AG10803 (cell line): ENCODE measurements at regions not wholly inside any gene's neighbourhood (a gene's known extent, or its start where the extent isn't known, plus 50 kb on each side); places are given as distances from the start of the nearest gene placed in this dataset.

Experiments used
- DNase-seq: peaks from one replicate; pipeline ENCODE4 v3.0.0; 2010; ENCODE audit warnings: low read depth
- H3K4me3 ChIP-seq: 2 replicates; pipeline ENCODE4 v1.5.1; 2011; ENCODE audit warnings: mild to moderate bottlenecking, low read length, control low read depth
- TF ChIP-seq, protein P1 (sequence below): conservative IDR thresholded peaks from 2 replicates; pipeline ENCODE4 v1.5.1; 2011; ENCODE audit warnings: mild to moderate bottlenecking, low read length, control low read depth, inconsistent platforms

DNA sequence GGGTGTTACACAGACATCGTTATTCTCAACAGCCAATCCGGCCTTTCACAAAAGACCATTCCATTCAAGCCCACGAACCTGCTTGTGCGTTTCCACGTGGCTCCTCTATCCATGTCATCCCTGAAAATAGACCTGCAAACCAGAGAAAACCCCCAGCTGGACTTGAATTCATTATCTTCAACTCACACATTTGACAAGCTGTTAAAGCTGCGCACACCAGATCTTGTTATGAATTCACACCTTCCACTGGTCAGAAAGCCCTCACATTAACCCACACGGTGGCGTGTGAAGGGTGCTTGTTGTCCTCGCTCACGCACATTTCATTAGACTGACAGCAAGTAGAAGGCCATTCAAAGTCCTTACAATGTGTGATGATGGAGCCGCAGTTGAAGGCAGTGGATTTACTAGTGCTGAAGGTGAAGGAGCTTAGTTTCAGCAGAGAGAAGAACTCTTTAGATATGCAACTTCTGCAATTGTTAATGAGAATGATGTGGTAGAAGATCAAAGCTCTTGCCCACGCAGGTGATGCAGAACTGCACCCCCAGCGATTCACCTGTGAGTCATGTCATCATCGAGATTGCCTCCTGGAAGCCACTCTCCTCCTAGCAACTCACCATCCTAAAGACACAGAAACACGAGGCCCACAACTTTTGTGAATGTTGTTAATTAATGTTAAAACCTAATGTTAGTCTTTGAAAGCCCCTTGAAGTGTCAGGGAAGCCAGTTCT, 224.8 kb upstream of the SOX11 start:
- no peak overlapping the region for H3K4me3 ChIP-seq
- TF ChIP-seq, protein P1, sequence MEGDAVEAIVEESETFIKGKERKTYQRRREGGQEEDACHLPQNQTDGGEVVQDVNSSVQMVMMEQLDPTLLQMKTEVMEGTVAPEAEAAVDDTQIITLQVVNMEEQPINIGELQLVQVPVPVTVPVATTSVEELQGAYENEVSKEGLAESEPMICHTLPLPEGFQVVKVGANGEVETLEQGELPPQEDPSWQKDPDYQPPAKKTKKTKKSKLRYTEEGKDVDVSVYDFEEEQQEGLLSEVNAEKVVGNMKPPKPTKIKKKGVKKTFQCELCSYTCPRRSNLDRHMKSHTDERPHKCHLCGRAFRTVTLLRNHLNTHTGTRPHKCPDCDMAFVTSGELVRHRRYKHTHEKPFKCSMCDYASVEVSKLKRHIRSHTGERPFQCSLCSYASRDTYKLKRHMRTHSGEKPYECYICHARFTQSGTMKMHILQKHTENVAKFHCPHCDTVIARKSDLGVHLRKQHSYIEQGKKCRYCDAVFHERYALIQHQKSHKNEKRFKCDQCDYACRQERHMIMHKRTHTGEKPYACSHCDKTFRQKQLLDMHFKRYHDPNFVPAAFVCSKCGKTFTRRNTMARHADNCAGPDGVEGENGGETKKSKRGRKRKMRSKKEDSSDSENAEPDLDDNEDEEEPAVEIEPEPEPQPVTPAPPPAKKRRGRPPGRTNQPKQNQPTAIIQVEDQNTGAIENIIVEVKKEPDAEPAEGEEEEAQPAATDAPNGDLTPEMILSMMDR: no peak
- no peak for DNase-seq

DNA sequence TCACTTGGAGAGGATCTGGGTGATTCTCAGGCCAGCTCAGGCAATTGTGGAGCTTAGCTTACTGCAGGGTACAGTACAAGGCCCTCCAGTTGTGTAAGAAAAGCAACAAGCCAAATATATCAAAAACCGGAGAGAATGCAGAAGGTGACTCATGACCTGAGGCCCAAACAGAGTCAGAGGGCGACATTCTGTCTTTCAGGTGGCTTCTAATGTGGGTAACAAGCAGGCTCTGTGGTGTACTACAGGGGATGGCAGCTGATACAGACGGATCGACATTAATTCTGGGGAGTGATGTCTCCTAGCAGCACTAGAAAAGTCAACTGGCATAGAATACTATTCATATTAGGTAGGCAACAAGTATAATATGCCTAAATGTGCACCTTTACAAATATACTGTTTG, 219.5 kb upstream of the SOX11 start:
- DNase-seq: no peak
- TF ChIP-seq, protein P1: no peak

DNA sequence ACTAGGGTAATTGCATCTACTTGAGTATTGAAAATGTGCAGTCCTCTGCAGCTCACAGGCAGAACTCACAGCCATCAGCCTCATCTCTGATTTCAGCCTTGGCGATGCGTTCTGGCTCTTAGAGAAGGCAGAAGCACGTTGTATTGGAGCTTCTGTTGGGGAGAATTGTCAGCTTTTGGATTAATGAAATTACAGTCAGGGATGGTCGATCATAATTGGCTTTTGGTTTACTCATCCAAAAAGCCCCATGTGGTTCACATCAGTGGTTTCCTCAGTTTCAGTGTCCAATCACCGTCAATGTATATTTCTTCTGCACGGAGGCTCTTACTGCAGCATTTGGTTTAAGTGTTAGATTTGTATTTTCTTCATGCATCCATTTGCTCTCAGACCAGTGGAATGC, 218.5 kb upstream of the SOX11 start:
- H3K4me3 ChIP-seq: no peak overlapping the region
- DNase-seq: no peak
- TF ChIP-seq, protein P1: no peak

More for the DNA sequence above, 219.5 kb upstream of the SOX11 start:
- H3K4me3 ChIP-seq: no peak overlapping the region

DNA sequence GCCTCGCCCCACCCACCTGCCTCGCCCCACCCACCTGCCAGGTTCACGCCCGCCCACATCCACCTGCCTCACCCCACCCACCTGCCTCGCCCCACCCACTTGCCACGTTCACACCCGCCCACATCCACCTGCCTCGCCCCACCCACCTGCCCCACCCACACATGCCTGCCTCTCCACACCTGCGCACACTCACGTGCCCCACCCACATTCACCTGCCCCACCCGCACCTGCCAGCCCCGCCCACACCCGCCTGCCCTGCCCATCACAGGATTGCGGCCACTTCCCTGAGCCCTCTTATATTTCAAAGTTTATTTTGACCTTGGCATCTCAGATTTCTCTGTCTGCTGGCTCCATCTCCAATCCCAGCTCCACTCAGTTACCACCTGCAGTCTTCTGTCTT, 217.5 kb upstream of the SOX11 start:
- no peak overlapping the region for H3K4me3 ChIP-seq
- no peak for DNase-seq
- TF ChIP-seq, protein P1: no peak

DNA sequence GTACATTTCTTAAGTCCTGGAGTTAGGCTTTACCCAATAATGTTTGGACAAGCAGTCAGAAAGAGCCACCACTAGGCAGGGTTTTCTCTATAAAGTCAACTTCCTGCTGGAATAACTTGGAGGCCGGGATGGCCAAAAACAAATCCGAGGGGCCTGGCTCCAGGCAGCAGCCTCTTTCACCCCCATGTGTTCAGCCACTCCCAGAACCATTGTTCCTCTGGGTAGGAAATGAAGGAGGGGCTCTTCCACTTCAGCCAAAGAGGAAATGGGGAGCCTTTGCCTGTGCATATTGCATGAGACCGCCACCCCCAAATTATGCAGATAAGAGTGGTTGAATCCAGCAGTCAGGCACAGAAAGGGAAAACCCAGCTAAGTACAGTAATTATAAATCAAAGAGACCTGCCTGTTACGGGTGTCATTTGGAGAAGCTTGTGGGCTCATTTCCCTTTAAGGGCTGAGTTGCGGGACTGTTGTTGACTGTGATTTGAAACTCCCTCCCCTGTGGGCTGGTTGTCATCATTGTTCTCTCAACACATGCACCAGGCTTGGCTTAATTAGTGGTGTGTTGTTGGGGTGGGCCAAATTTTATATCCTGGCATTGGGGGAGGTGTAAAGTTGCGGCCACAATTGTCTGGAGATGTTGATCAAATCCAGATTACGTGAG, 212.8 kb upstream of the SOX11 start:
- TF ChIP-seq, protein P1: no peak
- no peak overlapping the region for H3K4me3 ChIP-seq
- DNase-seq: no peak

DNA sequence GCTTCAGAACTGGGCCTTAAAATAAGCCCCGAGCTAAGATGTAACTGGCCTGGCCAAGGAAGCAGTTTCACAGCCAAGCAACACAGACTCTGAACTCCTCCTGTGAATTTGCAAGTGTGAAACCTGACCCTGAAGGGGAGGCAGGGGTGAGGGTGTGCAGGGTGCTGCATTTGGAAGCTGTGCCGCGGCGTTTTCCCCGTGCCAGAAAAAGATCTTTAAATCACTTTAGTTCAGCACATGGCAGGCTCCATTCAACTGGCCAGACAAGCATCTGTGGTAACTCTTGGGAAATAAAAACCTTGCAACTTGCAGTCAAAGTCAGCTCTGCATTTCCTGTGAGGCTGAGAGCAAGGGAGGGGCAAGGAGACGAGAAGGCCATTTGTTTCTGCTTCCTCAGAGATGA, 209.3 kb upstream of the SOX11 start:
- no peak overlapping the region for H3K4me3 ChIP-seq
- DNase-seq: no peak
- TF ChIP-seq, protein P1: no peak

DNA sequence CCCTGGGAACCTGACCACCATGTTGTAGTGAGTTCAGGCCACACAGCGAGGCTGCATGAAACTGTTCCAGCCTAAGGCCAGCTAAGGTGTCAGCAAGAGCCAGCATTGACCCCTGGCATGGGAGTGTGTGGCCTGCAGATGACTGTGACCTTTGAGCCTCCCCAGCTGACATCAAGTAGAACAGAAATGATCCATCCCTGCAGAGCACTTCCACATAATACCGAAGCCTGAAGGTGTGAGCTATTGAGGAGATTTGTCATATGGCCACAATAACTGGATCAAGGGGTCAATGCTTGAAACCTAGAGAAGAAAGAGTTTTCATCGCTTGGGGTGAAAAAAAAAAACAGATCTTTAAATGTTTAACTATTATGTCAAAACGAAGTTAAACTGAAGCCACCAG, 207.3 kb upstream of the SOX11 start:
- no peak overlapping the region for H3K4me3 ChIP-seq
- no peak for DNase-seq
- TF ChIP-seq, protein P1: no peak
